ENCODE measurements at regions not wholly inside any gene's neighbourhood (a gene's known extent, or its start where the extent isn't known, plus 50 kb on each side); places are given as distances from the start of the nearest gene placed in this dataset.

DNA sequence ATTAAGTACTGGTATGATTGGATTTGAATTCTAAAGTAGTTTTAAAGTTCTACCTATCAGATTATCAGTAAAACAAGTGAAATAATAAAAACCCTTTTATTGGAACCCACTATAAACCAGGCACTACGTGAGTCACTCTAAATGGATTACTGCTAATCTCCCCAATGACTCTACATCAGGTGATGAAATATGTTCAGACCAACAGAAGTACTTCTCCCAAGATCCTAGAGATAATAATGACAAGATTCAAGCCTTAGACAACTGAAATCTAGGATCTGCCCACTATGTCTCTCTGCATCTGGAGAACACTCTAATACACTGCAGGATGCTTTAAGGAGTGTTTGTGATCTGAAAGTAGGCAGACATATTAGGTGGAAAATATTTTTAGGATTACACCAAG is 652.1 kb upstream of the CHORDC1 start:
- TF ChIP-seq CTCF (IDR thresholded peaks at IDR 0.05; ENCODE audit: low read length) (no peak), EZH2 (optimal IDR thresholded peaks at IDR 0.05; ENCODE audit: low read depth, low read length) (no peak), EZH2phosphoT487 (IDR thresholded peaks at IDR 0.05; ENCODE audit: low read length) (no peak)
